Fibroblast of the aortic adventitia (primary cell): ENCODE measurements at regions not wholly inside any gene's neighbourhood (a gene's known extent, or its start where the extent isn't known, plus 50 kb on each side); places are given as distances from the start of the nearest gene placed in this dataset.

Experiments used
- DNase-seq: peaks from one replicate; pipeline ENCODE4 v3.0.0-alpha.2; 2010; ENCODE audit warnings: low read depth
- H3K4me3 ChIP-seq: 2 replicates; pipeline ENCODE4 v1.5.1; 2011; ENCODE audit warnings: low read depth, mild to moderate bottlenecking, control low read depth, low read length, moderate library complexity
- CTCF ChIP-seq: IDR thresholded peaks from 2 replicates; pipeline ENCODE4 v1.5.1; 2011; ENCODE audit warnings: mild to moderate bottlenecking, low read length, control low read depth, inconsistent platforms; ENCODE audit not compliant: insufficient read depth

GRCh38 chr20:61115364-61116065, 136.5 kb upstream of the CDH4 start:
- no peak for TF ChIP-seq CTCF
- H3K4me3 ChIP-seq = no peak overlapping the region
- no peak for DNase-seq

- TF ChIP-seq CTCF = no peak
- no peak overlapping the region for H3K4me3 ChIP-seq
- DNase-seq = peak; percentile 51
Measured at GRCh38 chr20:61117725-61118124, 134.3 kb upstream of the CDH4 start.

- no peak for TF ChIP-seq CTCF
- DNase-seq = peak; percentile 45
Measured at GRCh38 chr20:61118429-61119224, 133.4 kb upstream of the CDH4 start.

GRCh38 chr20:61119273-61119672, 132.8 kb upstream of the CDH4 start:
- no peak for DNase-seq
- H3K4me3 ChIP-seq = no peak overlapping the region
- TF ChIP-seq CTCF = no peak

More at GRCh38 chr20:61118429-61119224, 133.4 kb upstream of the CDH4 start:
- H3K4me3 ChIP-seq = no peak overlapping the region

GRCh38 chr20:61119794-61120410, 132.2 kb upstream of the CDH4 start:
- no peak overlapping the region for H3K4me3 ChIP-seq
- TF ChIP-seq CTCF = no peak
- DNase-seq = no peak

GRCh38 chr20:61120595-61121515, 131.2 kb upstream of the CDH4 start:
- H3K4me3 ChIP-seq = no peak overlapping the region
- DNase-seq = peak; percentile 53
- peak; percentile 35 for TF ChIP-seq CTCF
